ENCODE measurements at regions not wholly inside any gene's neighbourhood (a gene's known extent, or its start where the extent isn't known, plus 50 kb on each side); places are given as distances from the start of the nearest gene placed in this dataset.

DNA sequence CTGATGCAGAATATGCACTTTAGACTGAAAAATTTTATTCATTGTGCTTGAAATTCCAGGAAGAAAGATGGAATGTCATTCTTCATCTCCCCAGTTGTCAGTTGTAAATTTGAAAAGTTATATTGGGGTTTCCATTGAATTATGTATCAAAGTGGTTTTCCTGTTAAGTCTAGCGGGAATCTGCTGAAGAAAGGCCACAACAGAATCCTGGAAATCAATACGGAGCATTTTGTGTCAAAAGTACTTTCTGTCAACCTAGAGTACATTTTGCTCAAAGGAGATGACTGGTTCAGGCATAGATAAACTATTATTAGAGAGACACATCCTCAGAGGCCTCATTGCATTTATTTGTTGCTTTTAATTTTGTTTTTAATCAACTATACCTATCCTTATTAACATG lies 538.2 kb upstream of the SEMA3D start:
- Histone ChIP-seq H3K9ac (ENCODE audit: insufficient read depth, low read length) (no peak overlapping the region), H3K9me3 (ENCODE audit: control insufficient read depth, insufficient read depth, low read depth, low read length) (no peaks in the 10 kb centered on the region), H4K20me1 (ENCODE audit: control insufficient read depth, extremely low read depth, insufficient read depth, low read length) (no peaks in the 10 kb centered on the region), H3K4me1 (ENCODE audit: control insufficient read depth, extremely low read depth, insufficient read depth, low read length) (no peaks in the 10 kb centered on the region), H2AFZ (ENCODE audit: low read length) (no peak overlapping the region), H3K36me3 (ENCODE audit: control insufficient read depth, insufficient read depth, low read length) (no peaks in the 10 kb centered on the region), H3K4me3 (replicated peaks in 1 of 4; ENCODE audit: control extremely low read depth in 1 of 4, insufficient read depth in 1 of 4, low read depth in 3 of 4, low read length in 4 of 4) (no peak overlapping the region), H3K27ac (ENCODE audit: insufficient read depth, low read length) (no peak overlapping the region), H3K4me2 (ENCODE audit: extremely low read depth, insufficient read depth, low read length) (no peak overlapping the region), H3K27me3 (ENCODE audit: control insufficient read depth, insufficient read depth, low read length) (no peaks in the 10 kb centered on the region), H3K79me2 (ENCODE audit: control insufficient read depth, insufficient read depth, low read length) (no peaks in the 10 kb centered on the region)
- no peak for DNase-seq (ENCODE audit: low read depth in 2 of 2)
- TF ChIP-seq, protein P1, sequence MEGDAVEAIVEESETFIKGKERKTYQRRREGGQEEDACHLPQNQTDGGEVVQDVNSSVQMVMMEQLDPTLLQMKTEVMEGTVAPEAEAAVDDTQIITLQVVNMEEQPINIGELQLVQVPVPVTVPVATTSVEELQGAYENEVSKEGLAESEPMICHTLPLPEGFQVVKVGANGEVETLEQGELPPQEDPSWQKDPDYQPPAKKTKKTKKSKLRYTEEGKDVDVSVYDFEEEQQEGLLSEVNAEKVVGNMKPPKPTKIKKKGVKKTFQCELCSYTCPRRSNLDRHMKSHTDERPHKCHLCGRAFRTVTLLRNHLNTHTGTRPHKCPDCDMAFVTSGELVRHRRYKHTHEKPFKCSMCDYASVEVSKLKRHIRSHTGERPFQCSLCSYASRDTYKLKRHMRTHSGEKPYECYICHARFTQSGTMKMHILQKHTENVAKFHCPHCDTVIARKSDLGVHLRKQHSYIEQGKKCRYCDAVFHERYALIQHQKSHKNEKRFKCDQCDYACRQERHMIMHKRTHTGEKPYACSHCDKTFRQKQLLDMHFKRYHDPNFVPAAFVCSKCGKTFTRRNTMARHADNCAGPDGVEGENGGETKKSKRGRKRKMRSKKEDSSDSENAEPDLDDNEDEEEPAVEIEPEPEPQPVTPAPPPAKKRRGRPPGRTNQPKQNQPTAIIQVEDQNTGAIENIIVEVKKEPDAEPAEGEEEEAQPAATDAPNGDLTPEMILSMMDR (conservative IDR thresholded peaks at IDR 0.05 in 1 of 2, IDR thresholded peaks at IDR 0.05 in 1 of 2; ENCODE audit: low read depth in 1 of 2, low read length in 2 of 2), result no peak
- TF ChIP-seq EZH2 (IDR thresholded peaks at IDR 0.05; ENCODE audit: low read length, missing control alignments), result no peak

DNA sequence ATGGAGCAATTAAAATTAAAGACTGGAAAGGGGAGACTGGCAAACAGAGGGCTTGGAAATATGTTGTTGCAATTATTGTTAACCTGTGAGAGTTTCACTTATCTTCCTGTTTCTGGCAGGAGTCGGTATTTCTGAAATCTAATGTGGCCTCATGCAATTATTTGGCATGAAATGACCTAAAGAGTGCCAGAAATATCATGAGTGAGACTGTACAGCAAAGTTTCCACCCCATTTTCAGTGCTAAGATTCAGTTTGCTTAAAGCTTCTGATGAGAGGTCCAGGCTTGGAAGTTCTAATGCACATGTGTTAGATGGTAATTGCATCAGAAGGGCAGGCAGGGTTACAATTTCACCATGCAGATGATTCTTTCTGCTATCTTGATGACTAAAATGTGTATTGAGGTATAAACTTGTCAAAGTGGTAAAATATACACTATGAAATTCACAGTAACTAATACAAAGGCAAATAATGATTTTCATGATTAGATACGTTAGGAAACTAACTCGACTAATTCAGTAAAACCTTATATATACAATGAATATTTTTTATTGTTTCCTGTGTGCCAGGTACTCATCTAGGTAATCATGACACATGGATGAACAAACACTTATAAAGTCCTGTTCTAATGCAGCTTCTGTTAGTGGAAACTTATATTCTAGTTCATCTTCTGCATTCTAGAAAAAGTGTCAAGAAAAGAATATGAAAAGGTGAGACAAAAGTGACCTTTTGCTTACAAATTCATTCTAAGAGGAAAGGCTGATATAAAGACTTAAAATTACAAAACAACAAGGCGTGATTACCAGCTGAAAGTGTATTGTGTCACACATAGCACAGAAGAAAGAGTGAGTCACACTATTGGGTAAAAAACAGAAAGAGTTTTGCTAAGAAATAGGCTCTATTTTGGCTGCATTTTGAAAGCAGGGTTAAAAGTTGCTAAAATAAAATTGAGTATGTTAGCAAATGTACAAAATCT lies 533.4 kb upstream of the SEMA3D start:
- Histone ChIP-seq H3K27ac (ENCODE audit: insufficient read depth, low read length) (no peak overlapping the region), H3K4me1 (ENCODE audit: control insufficient read depth, extremely low read depth, insufficient read depth, low read length) (no peaks in the 10 kb centered on the region), H3K9ac (ENCODE audit: insufficient read depth, low read length) (no peak overlapping the region), H3K9me3 (ENCODE audit: control insufficient read depth, insufficient read depth, low read depth, low read length) (no peaks in the 10 kb centered on the region), H3K36me3 (ENCODE audit: control insufficient read depth, insufficient read depth, low read length) (no peaks in the 10 kb centered on the region), H3K4me2 (ENCODE audit: extremely low read depth, insufficient read depth, low read length) (no peak overlapping the region), H3K4me3 (replicated peaks in 1 of 4; ENCODE audit: control extremely low read depth in 1 of 4, insufficient read depth in 1 of 4, low read depth in 3 of 4, low read length in 4 of 4) (no peak overlapping the region), H2AFZ (ENCODE audit: low read length) (no peak overlapping the region), H3K27me3 (ENCODE audit: control insufficient read depth, insufficient read depth, low read length) (no peaks in the 10 kb centered on the region), H3K79me2 (ENCODE audit: control insufficient read depth, insufficient read depth, low read length) (no peaks in the 10 kb centered on the region), H4K20me1 (ENCODE audit: control insufficient read depth, extremely low read depth, insufficient read depth, low read length) (no peaks in the 10 kb centered on the region)
- TF ChIP-seq, protein P1 (conservative IDR thresholded peaks at IDR 0.05 in 1 of 2, IDR thresholded peaks at IDR 0.05 in 1 of 2; ENCODE audit: low read depth in 1 of 2, low read length in 2 of 2), result no peak
- no peak for TF ChIP-seq EZH2 (IDR thresholded peaks at IDR 0.05; ENCODE audit: low read length, missing control alignments)
- DNase-seq (ENCODE audit: low read depth in 2 of 2), result peak; percentile 61 to 86

DNA sequence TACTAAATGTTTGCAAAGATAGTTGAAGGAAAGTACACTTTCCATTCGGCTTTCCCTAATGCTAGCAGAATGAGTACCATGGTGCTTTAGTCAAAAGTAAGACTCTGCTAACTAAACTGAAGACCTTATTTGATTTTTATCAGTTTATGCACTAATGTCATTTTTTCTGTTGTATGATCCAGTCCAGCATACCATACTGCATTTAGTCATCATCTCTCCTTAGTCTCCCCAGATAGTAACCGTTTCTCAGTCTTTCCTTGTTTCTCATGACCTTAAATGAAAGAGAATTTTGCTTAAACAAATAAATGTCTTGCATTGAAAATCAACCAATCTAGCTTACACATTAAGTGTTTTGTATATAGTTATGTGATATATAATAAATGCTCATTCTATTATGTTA lies 529.5 kb upstream of the SEMA3D start:
- peak in 1 of 2 donors; percentile 3 for DNase-seq (ENCODE audit: low read depth in 2 of 2)
- Histone ChIP-seq H4K20me1 (ENCODE audit: control insufficient read depth, extremely low read depth, insufficient read depth, low read length) (no peaks in the 10 kb centered on the region), H3K4me3 (replicated peaks in 1 of 4; ENCODE audit: control extremely low read depth in 1 of 4, insufficient read depth in 1 of 4, low read depth in 3 of 4, low read length in 4 of 4) (no peak overlapping the region), H2AFZ (ENCODE audit: low read length) (no peak overlapping the region), H3K4me1 (ENCODE audit: control insufficient read depth, extremely low read depth, insufficient read depth, low read length) (no peaks in the 10 kb centered on the region), H3K4me2 (ENCODE audit: extremely low read depth, insufficient read depth, low read length) (no peak overlapping the region), H3K27me3 (ENCODE audit: control insufficient read depth, insufficient read depth, low read length) (no peaks in the 10 kb centered on the region), H3K27ac (ENCODE audit: insufficient read depth, low read length) (no peak overlapping the region), H3K9me3 (ENCODE audit: control insufficient read depth, insufficient read depth, low read depth, low read length) (no peaks in the 10 kb centered on the region), H3K36me3 (ENCODE audit: control insufficient read depth, insufficient read depth, low read length) (no peaks in the 10 kb centered on the region), H3K9ac (ENCODE audit: insufficient read depth, low read length) (no peak overlapping the region), H3K79me2 (ENCODE audit: control insufficient read depth, insufficient read depth, low read length) (no peaks in the 10 kb centered on the region)
- TF ChIP-seq EZH2 (IDR thresholded peaks at IDR 0.05; ENCODE audit: low read length, missing control alignments), result no peak
- TF ChIP-seq, protein P1 (conservative IDR thresholded peaks at IDR 0.05 in 1 of 2, IDR thresholded peaks at IDR 0.05 in 1 of 2; ENCODE audit: low read depth in 1 of 2, low read length in 2 of 2), result no peak
